ENCODE measurements at regions not wholly inside any gene's neighbourhood (a gene's known extent, or its start where the extent isn't known, plus 50 kb on each side); places are given as distances from the start of the nearest gene placed in this dataset.

- no peaks in the 10 kb centered on the region for H3K9me2 ChIP-seq
- H3K79me2 ChIP-seq (ENCODE audit: insufficient read depth): no peaks in the 10 kb centered on the region
- no peak overlapping the region for H2AFZ ChIP-seq (ENCODE audit: low read depth)
- no peak overlapping the region for H3K4me2 ChIP-seq
- H3K27ac ChIP-seq (ENCODE audit: low read depth in 2 of 2, low read length in 1 of 2): no peak overlapping the region
- WGBS (ENCODE audit: low lambda C conversion rate): 94% methylated on average over 1 of the region's 1 CpG
- no peaks in the 10 kb centered on the region for H3K27me3 ChIP-seq (ENCODE audit: insufficient read depth)
- no peaks in the 10 kb centered on the region for H3K9me3 ChIP-seq
- no peaks in the 10 kb centered on the region for H3K4me1 ChIP-seq (ENCODE audit: control insufficient read depth in 1 of 2, insufficient read depth in 2 of 2, low read depth in 1 of 2, low read length in 1 of 2)
- TF ChIP-seq USF2 (IDR thresholded peaks at IDR 0.05; ENCODE audit: borderline replicate concordance, low read depth, low read length) (no peak), NFIC (IDR thresholded peaks at IDR 0.05; ENCODE audit: borderline replicate concordance) (no peak), TEAD4 (IDR thresholded peaks at IDR 0.05; ENCODE audit: borderline replicate concordance, insufficient read depth) (no peak), EZH2phosphoT487 (IDR thresholded peaks at IDR 0.05; ENCODE audit: borderline replicate concordance, low read depth) (no peak), FOXJ3 (CRISPR knock-in tag; IDR thresholded peaks at IDR 0.05) (no peak), REST (IDR thresholded peaks at IDR 0.05; ENCODE audit: low read depth, low read length) (no peak), SMC3 (IDR thresholded peaks at IDR 0.05; ENCODE audit: low read depth, low read length) (no peak), POLR2AphosphoS5 (IDR thresholded peaks at IDR 0.05; ENCODE audit: low read depth, low read length) (no peak), EP300 (IDR thresholded peaks at IDR 0.05; ENCODE audit: borderline replicate concordance in 1 of 2, low read depth in 1 of 2, low read length in 1 of 2) (no peak), TAF1 (IDR thresholded peaks at IDR 0.05; ENCODE audit: borderline replicate concordance, low read depth, low read length) (no peak), NRF1 (IDR thresholded peaks at IDR 0.05; ENCODE audit: low read depth, low read length) (no peak), SIN3A (IDR thresholded peaks at IDR 0.05; ENCODE audit: borderline replicate concordance, low read depth, low read length) (no peak), RCOR1 (IDR thresholded peaks at IDR 0.05; ENCODE audit: low read length) (no peak), USF1 (IDR thresholded peaks at IDR 0.05; ENCODE audit: borderline replicate concordance, low read depth) (no peak), TCF12 (IDR thresholded peaks at IDR 0.05) (no peak)
- TF ChIP-seq, protein P1, sequence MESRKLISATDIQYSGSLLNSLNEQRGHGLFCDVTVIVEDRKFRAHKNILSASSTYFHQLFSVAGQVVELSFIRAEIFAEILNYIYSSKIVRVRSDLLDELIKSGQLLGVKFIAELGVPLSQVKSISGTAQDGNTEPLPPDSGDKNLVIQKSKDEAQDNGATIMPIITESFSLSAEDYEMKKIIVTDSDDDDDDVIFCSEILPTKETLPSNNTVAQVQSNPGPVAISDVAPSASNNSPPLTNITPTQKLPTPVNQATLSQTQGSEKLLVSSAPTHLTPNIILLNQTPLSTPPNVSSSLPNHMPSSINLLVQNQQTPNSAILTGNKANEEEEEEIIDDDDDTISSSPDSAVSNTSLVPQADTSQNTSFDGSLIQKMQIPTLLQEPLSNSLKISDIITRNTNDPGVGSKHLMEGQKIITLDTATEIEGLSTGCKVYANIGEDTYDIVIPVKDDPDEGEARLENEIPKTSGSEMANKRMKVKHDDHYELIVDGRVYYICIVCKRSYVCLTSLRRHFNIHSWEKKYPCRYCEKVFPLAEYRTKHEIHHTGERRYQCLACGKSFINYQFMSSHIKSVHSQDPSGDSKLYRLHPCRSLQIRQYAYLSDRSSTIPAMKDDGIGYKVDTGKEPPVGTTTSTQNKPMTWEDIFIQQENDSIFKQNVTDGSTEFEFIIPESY (IDR thresholded peaks at IDR 0.05; ENCODE audit: borderline replicate concordance, low read depth): no peak
- TF ChIP-seq, protein P2, sequence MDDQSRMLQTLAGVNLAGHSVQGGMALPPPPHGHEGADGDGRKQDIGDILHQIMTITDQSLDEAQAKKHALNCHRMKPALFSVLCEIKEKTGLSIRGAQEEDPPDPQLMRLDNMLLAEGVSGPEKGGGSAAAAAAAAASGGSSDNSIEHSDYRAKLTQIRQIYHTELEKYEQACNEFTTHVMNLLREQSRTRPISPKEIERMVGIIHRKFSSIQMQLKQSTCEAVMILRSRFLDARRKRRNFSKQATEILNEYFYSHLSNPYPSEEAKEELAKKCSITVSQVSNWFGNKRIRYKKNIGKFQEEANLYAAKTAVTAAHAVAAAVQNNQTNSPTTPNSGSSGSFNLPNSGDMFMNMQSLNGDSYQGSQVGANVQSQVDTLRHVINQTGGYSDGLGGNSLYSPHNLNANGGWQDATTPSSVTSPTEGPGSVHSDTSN (IDR thresholded peaks at IDR 0.05): no peak
- TF ChIP-seq, protein P3, sequence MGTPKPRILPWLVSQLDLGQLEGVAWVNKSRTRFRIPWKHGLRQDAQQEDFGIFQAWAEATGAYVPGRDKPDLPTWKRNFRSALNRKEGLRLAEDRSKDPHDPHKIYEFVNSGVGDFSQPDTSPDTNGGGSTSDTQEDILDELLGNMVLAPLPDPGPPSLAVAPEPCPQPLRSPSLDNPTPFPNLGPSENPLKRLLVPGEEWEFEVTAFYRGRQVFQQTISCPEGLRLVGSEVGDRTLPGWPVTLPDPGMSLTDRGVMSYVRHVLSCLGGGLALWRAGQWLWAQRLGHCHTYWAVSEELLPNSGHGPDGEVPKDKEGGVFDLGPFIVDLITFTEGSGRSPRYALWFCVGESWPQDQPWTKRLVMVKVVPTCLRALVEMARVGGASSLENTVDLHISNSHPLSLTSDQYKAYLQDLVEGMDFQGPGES (IDR thresholded peaks at IDR 0.05; ENCODE audit: low read depth, low read length): no peak
- no peak overlapping the region for H3K9ac ChIP-seq
- ChIA-PET CTCF (interaction anchor here (0.6 kb wide), 3 partner anchors 12 to 137 kb away, joined by 3 read pairs; no protein-coding TSS in a partner anchor), POLR2A (no interaction called here)
- H3K36me3 ChIP-seq (replicated peaks in 1 of 2; ENCODE audit: control insufficient read depth in 1 of 2, insufficient read depth in 2 of 2, low read length in 1 of 2): no peaks in the 10 kb centered on the region
- DNase-seq: no peak
- no peaks in the 10 kb centered on the region for H4K20me1 ChIP-seq (ENCODE audit: insufficient read depth)
- H3K4me3 ChIP-seq (ENCODE audit: low read depth in 2 of 2, low read length in 1 of 2): no peak overlapping the region
- no peaks in the 10 kb centered on the region for H3F3A ChIP-seq (replicated peaks; ENCODE audit: insufficient read depth)
Observed at GRCh38 chr10:57986422-57986821, 281.3 kb downstream of the IPMK start.
